SU-DHL-6 (cell line): ENCODE measurements at regions not wholly inside any gene's neighbourhood (a gene's known extent, or its start where the extent isn't known, plus 50 kb on each side); places are given as distances from the start of the nearest gene placed in this dataset.

Experiments used
- H2AFZ ChIP-seq: fragments of 200-600 bp; sonication (generic); 2 replicates; pipeline ENCODE4 v1.6.1; 2014; ENCODE audit warnings: low read depth, mild to moderate bottlenecking, moderate library complexity, mixed read lengths, antibody characterized with exemption, low read length; ENCODE audit not compliant: severe bottlenecking
- H3F3A ChIP-seq: fragments of 200-600 bp; shearing (Covaris generic); 2 replicates; pipeline ENCODE4 v1.6.0; 2016; ENCODE audit warnings: antibody characterized with exemption, mild to moderate bottlenecking; ENCODE audit not compliant: insufficient read depth
- H3K27ac ChIP-seq: fragments of 200-600 bp; sonication (generic); 2 replicates; pipeline ENCODE4 v1.5.1; 2016; ENCODE audit warnings: low read depth, mild to moderate bottlenecking, low read length, moderate library complexity, mixed read lengths
- H3K27me3 ChIP-seq: fragments of 200-600 bp; sonication (generic), shearing (Covaris generic); 2 replicates; pipeline ENCODE4 v1.6.0; 2014; ENCODE audit warnings: mild to moderate bottlenecking, low read length
- H3K36me3 ChIP-seq: fragments of 200-600 bp; sonication (generic); 2 replicates; pipeline ENCODE4 v1.6.1; 2014; ENCODE audit warnings: mild to moderate bottlenecking, low read length, mixed read lengths
- H3K4me2 ChIP-seq: fragments of 300-600, 200-600 bp; shearing (Covaris generic), sonication (generic); 2 replicates; pipeline ENCODE4 v1.6.0; 2014; ENCODE audit warnings: low read length, low read depth, mild to moderate bottlenecking; ENCODE audit not compliant: poor library complexity, severe bottlenecking
- H3K4me3 ChIP-seq: fragments of 200-600 bp; sonication (generic); 2 replicates; pipeline ENCODE4 v1.5.1; 2014; ENCODE audit warnings: antibody characterized with exemption, low read length, mild to moderate bottlenecking, mixed read lengths; ENCODE audit not compliant: insufficient read depth, poor library complexity, severe bottlenecking
- H3K79me2 ChIP-seq: fragments of 200-600 bp; sonication (generic); 2 replicates; pipeline ENCODE4 v1.6.1; 2014; ENCODE audit warnings: mild to moderate bottlenecking, low read length, moderate library complexity; ENCODE audit not compliant: insufficient read depth
- H3K9ac ChIP-seq: fragments of 200-600 bp; sonication (generic); 2 replicates; pipeline ENCODE4 v1.7.0; 2014; ENCODE audit warnings: mild to moderate bottlenecking, low read length
- H3K9me2 ChIP-seq: fragments of 200-600 bp; sonication (generic); replicated peaks from 2 replicates; pipeline ENCODE4 v1.6.1; 2014; ENCODE audit warnings: low read length; ENCODE audit not compliant: insufficient read depth
- H3K9me3 ChIP-seq: fragments of 200-600 bp; sonication (generic); 2 replicates; pipeline ENCODE4 v1.6.1; 2014; ENCODE audit warnings: low read length, mixed read lengths; ENCODE audit not compliant: insufficient read depth
- H4K20me1 ChIP-seq: fragments of 200-600 bp; sonication (generic); 2 replicates; pipeline ENCODE4 v1.6.1; 2014; ENCODE audit warnings: low read depth, mild to moderate bottlenecking, antibody characterized with exemption, low read length, moderate library complexity, mixed read lengths
- EZH2phosphoT487 ChIP-seq: fragments of 200-600 bp; sonication (generic), shearing (Covaris generic); conservative IDR thresholded peaks from 2 replicates; pipeline ENCODE4 v1.6.1; 2018; ENCODE audit warnings: mild to moderate bottlenecking, antibody characterized with exemption, low read length, moderate library complexity, mixed read lengths
- TF ChIP-seq, protein P1 (sequence below): fragments of 200-600 bp; sonication (generic); IDR thresholded peaks from one replicate; pipeline ENCODE4 v1.5.1; 2017; ENCODE audit warnings: antibody characterized with exemption, mild to moderate bottlenecking, low read length, moderate library complexity; ENCODE audit not compliant: insufficient read depth, poor library complexity, severe bottlenecking

DNA sequence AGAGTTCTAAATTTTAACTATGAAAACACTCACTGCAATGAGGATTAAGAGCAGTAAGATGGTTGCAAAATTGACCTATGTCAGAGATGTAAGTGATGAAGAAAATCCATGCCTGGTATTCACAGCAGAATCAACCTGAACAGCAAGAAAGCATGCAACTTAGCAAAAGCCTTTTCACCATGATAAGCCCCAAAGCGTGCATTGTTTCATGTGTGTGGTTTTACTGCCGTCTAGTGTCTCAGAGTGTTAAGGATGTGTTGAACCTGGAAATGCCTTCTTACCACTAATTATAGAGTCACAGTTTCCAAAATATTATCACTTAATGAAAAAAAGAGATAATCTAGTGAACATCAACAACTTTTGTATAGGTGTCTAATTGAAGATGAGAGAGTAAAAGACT lies 415.2 kb upstream of the TRPC7 start:
- no peaks in the 10 kb centered on the region for H3F3A ChIP-seq
- no peak overlapping the region for H3K4me3 ChIP-seq
- no peak overlapping the region for H3K9ac ChIP-seq
- no peaks in the 10 kb centered on the region for H3K9me3 ChIP-seq
- H3K27ac ChIP-seq = no peak overlapping the region
- no peak overlapping the region for H3K4me2 ChIP-seq
- H3K36me3 ChIP-seq = no peaks in the 10 kb centered on the region
- no peaks in the 10 kb centered on the region for H3K79me2 ChIP-seq
- H2AFZ ChIP-seq = no peak overlapping the region
- TF ChIP-seq, protein P1, sequence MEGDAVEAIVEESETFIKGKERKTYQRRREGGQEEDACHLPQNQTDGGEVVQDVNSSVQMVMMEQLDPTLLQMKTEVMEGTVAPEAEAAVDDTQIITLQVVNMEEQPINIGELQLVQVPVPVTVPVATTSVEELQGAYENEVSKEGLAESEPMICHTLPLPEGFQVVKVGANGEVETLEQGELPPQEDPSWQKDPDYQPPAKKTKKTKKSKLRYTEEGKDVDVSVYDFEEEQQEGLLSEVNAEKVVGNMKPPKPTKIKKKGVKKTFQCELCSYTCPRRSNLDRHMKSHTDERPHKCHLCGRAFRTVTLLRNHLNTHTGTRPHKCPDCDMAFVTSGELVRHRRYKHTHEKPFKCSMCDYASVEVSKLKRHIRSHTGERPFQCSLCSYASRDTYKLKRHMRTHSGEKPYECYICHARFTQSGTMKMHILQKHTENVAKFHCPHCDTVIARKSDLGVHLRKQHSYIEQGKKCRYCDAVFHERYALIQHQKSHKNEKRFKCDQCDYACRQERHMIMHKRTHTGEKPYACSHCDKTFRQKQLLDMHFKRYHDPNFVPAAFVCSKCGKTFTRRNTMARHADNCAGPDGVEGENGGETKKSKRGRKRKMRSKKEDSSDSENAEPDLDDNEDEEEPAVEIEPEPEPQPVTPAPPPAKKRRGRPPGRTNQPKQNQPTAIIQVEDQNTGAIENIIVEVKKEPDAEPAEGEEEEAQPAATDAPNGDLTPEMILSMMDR = no peak
- no peak for TF ChIP-seq EZH2phosphoT487
- H3K27me3 ChIP-seq = no peaks in the 10 kb centered on the region
- no peaks in the 10 kb centered on the region for H3K9me2 ChIP-seq
- H4K20me1 ChIP-seq = no peaks in the 10 kb centered on the region

GRCh38 chr5:136776022-136776927 lies 410.9 kb upstream of the TRPC7 start:
- Histone ChIP-seq H3K9ac (no peak overlapping the region), H3K27ac (no peak overlapping the region), H3K4me2 (no peak overlapping the region), H3K79me2 (no peaks in the 10 kb centered on the region), H4K20me1 (no peaks in the 10 kb centered on the region), H2AFZ (no peak overlapping the region), H3K9me2 (no peaks in the 10 kb centered on the region), H3K4me3 (no peak overlapping the region), H3K36me3 (no peaks in the 10 kb centered on the region), H3K9me3 (no peaks in the 10 kb centered on the region), H3F3A (no peaks in the 10 kb centered on the region), H3K27me3 (no peaks in the 10 kb centered on the region)
- TF ChIP-seq EZH2phosphoT487 = no peak
- TF ChIP-seq, protein P1 = no peak

- no peak overlapping the region for H2AFZ ChIP-seq
- H3K9me2 ChIP-seq = no peaks in the 10 kb centered on the region
- H3K4me2 ChIP-seq = no peak overlapping the region
- TF ChIP-seq, protein P1 = no peak
- no peak for TF ChIP-seq EZH2phosphoT487
- H3K36me3 ChIP-seq = no peaks in the 10 kb centered on the region
- H3K79me2 ChIP-seq = no peaks in the 10 kb centered on the region
- H3K9me3 ChIP-seq = no peaks in the 10 kb centered on the region
- no peaks in the 10 kb centered on the region for H4K20me1 ChIP-seq
- H3K27ac ChIP-seq = no peak overlapping the region
- H3F3A ChIP-seq = no peaks in the 10 kb centered on the region
- no peaks in the 10 kb centered on the region for H3K27me3 ChIP-seq
- H3K4me3 ChIP-seq = no peak overlapping the region
- H3K9ac ChIP-seq = no peak overlapping the region
Measured at GRCh38 chr5:136772491-136772890, 407.1 kb upstream of the TRPC7 start.
